Lower lobe of right lung (tissue), 2 donors: ENCODE measurements at regions not wholly inside any gene's neighbourhood (a gene's known extent, or its start where the extent isn't known, plus 50 kb on each side); places are given as distances from the start of the nearest gene placed in this dataset.

Source experiments
- ATAC-seq, 2 donors: fragments of 200-7000 bp; cut with Tn5 transposase; one replicate each; pipeline ENCODE4 v1.9.1; 2020 to 2022; ENCODE audit warnings: mild to moderate bottlenecking in 2 of 2, moderate library complexity in 2 of 2
- DNase-seq: peaks from one replicate; pipeline ENCODE4 v3.0.0-alpha.2; 2020
- H3K27ac ChIP-seq: fragments of 200-600 bp; one replicate; pipeline ENCODE4 v1.8.0; 2022
- H3K27me3 ChIP-seq: fragments of 200-600 bp; one replicate; pipeline ENCODE4 v1.8.0; 2022; ENCODE audit warnings: low read depth
- H3K36me3 ChIP-seq: fragments of 200-600 bp; one replicate; pipeline ENCODE4 v1.8.0; 2022; ENCODE audit warnings: mild to moderate bottlenecking
- H3K4me1 ChIP-seq: fragments of 200-600 bp; one replicate; pipeline ENCODE4 v1.8.0; 2022
- H3K4me3 ChIP-seq: fragments of 200-600 bp; one replicate; pipeline ENCODE4 v1.8.0; 2022; ENCODE audit warnings: mild to moderate bottlenecking
- H3K9me3 ChIP-seq: fragments of 200-600 bp; one replicate; pipeline ENCODE4 v1.8.0; 2022
- intact Hi-C: fragments of 100-400 bp; cut with DNase I; formaldehyde crosslinking; loops from one replicate; pipeline ENCODE4 v1.11.0; 2022
- TF ChIP-seq, protein P1 (sequence below): fragments of 200-600 bp; IDR thresholded peaks from one replicate; pipeline ENCODE4 v1.8.0; 2022; ENCODE audit warnings: antibody characterized with exemption, mild to moderate bottlenecking
- donor health status: DM: no; HTN: yes; CAD: no; lungs with severe emphysema.

DNA sequence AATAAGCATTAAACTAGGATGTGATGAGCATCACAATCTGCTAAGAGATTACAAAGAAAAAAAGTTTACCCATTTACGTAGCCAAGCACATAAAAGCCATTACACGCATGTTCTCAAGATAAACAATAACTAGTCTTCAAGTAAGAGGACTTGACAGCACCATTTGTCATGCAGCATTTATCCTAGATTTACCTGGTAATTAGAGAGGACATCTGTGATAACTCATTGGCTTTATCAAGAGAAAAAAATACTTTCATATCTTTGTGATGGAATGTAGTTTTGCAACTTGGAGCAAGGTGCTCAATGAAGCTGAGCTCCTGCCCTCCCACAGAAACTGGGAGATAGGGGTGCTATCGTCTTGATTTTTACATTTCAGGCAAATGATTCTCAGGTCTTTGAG, 1023.7 kb downstream of the FSCB start:
- Histone ChIP-seq H3K4me3 (no peak overlapping the region), H3K27ac (no peak overlapping the region), H3K27me3 (no peaks in the 10 kb centered on the region), H3K36me3 (no peaks in the 10 kb centered on the region), H3K9me3 (no peaks in the 10 kb centered on the region), H3K4me1 (no peaks in the 10 kb centered on the region)
- no peak for ATAC-seq
- TF ChIP-seq, protein P1, sequence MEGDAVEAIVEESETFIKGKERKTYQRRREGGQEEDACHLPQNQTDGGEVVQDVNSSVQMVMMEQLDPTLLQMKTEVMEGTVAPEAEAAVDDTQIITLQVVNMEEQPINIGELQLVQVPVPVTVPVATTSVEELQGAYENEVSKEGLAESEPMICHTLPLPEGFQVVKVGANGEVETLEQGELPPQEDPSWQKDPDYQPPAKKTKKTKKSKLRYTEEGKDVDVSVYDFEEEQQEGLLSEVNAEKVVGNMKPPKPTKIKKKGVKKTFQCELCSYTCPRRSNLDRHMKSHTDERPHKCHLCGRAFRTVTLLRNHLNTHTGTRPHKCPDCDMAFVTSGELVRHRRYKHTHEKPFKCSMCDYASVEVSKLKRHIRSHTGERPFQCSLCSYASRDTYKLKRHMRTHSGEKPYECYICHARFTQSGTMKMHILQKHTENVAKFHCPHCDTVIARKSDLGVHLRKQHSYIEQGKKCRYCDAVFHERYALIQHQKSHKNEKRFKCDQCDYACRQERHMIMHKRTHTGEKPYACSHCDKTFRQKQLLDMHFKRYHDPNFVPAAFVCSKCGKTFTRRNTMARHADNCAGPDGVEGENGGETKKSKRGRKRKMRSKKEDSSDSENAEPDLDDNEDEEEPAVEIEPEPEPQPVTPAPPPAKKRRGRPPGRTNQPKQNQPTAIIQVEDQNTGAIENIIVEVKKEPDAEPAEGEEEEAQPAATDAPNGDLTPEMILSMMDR = no peak
- intact Hi-C loops = no loop called here
- no peak for DNase-seq

- Histone ChIP-seq H3K27me3 (no peaks in the 10 kb centered on the region), H3K27ac (no peak overlapping the region), H3K9me3 (no peaks in the 10 kb centered on the region), H3K36me3 (no peaks in the 10 kb centered on the region), H3K4me1 (no peaks in the 10 kb centered on the region), H3K4me3 (no peak overlapping the region)
- intact Hi-C loops = no loop called here
- TF ChIP-seq, protein P1 = no peak
- DNase-seq = no peak
- ATAC-seq = no peak
Measured at GRCh38 chr14:43481864-43482263, 1025.2 kb downstream of the FSCB start.

GRCh38 chr14:43480976-43481375, 1026.1 kb downstream of the FSCB start:
- intact Hi-C loops = no loop called here
- no peak for DNase-seq
- Histone ChIP-seq H3K4me1 (no peaks in the 10 kb centered on the region), H3K27me3 (no peaks in the 10 kb centered on the region), H3K4me3 (no peak overlapping the region), H3K27ac (no peak overlapping the region), H3K36me3 (no peaks in the 10 kb centered on the region), H3K9me3 (no peaks in the 10 kb centered on the region)
- TF ChIP-seq, protein P1 = no peak
- ATAC-seq = no peak

GRCh38 chr14:43479596-43480195, 1027.4 kb downstream of the FSCB start:
- intact Hi-C loops = no loop called here
- Histone ChIP-seq H3K9me3 (no peaks in the 10 kb centered on the region), H3K27me3 (no peaks in the 10 kb centered on the region), H3K4me1 (no peaks in the 10 kb centered on the region), H3K27ac (no peak overlapping the region), H3K36me3 (no peaks in the 10 kb centered on the region), H3K4me3 (no peak overlapping the region)
- ATAC-seq (no peak), DNase-seq (no peak)
- TF ChIP-seq, protein P1 = no peak

DNA sequence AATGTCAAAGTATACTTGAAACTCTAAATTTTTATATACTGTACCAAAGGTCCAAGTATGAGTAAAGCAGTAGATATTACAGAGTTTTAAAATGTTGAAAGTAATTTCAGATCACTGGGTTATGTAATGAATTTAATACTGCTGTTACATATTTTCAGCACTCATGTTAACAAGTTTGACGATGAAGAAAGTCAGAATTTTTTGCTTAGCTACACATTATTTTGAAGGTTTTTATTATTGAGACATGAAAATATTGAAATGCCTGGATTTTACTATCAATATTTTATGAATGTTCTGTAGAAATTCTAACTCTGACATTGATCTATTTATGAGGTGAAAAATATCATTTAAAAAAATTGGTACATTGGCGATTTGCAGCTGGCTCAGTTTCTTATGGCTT, 1030.3 kb downstream of the FSCB start:
- Histone ChIP-seq H3K4me1 (no peaks in the 10 kb centered on the region), H3K4me3 (no peak overlapping the region), H3K27ac (no peak overlapping the region), H3K9me3 (no peaks in the 10 kb centered on the region), H3K36me3 (no peaks in the 10 kb centered on the region), H3K27me3 (no peaks in the 10 kb centered on the region)
- TF ChIP-seq, protein P1 = no peak
- ATAC-seq = no peak
- no peak for DNase-seq
- intact Hi-C loops = no loop called here

- Histone ChIP-seq H3K4me1 (no peaks in the 10 kb centered on the region), H3K27me3 (no peaks in the 10 kb centered on the region), H3K27ac (no peak overlapping the region), H3K4me3 (no peak overlapping the region), H3K36me3 (no peaks in the 10 kb centered on the region), H3K9me3 (no peaks in the 10 kb centered on the region)
- TF ChIP-seq, protein P1 = no peak
- ATAC-seq = no peak
- DNase-seq = no peak
- intact Hi-C loops = no loop called here
Measured at GRCh38 chr14:43475757-43476156, 1031.3 kb downstream of the FSCB start.
